Activated CD8-positive, alpha-beta memory T cell treated with anti-CD3 and anti-CD28 coated beads for 24 hours (primary cell): ENCODE measurements at regions not wholly inside any gene's neighbourhood (a gene's known extent, or its start where the extent isn't known, plus 50 kb on each side); places are given as distances from the start of the nearest gene placed in this dataset.

ENCODE experiments used
- DNase-seq: peaks from one replicate; pipeline ENCODE4 v3.0.0-alpha.2; 2020

DNA sequence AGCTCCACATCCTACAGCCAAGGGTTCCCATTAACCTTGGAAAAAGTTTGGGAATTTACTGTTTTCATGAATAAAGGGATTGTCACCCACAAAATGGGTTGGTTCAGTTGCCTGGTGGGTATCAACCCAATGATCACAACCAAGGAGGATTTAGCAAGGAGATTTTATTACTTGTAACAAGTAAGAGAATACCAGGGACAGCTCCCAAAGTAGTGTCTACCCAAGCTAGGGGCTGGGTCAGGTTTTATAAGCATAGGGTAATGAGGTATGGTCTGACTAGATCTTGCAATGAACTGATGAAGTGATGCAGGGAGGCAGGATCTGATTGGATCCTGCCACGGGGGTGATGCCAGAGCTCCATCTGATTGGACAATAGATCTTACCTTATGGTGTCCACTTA, 681.8 kb downstream of the SLC4A3 start:
- no peak for DNase-seq

GRCh38 chr2:220310451-220310861, 683.0 kb downstream of the SLC4A3 start:
- DNase-seq, result no peak

DNA sequence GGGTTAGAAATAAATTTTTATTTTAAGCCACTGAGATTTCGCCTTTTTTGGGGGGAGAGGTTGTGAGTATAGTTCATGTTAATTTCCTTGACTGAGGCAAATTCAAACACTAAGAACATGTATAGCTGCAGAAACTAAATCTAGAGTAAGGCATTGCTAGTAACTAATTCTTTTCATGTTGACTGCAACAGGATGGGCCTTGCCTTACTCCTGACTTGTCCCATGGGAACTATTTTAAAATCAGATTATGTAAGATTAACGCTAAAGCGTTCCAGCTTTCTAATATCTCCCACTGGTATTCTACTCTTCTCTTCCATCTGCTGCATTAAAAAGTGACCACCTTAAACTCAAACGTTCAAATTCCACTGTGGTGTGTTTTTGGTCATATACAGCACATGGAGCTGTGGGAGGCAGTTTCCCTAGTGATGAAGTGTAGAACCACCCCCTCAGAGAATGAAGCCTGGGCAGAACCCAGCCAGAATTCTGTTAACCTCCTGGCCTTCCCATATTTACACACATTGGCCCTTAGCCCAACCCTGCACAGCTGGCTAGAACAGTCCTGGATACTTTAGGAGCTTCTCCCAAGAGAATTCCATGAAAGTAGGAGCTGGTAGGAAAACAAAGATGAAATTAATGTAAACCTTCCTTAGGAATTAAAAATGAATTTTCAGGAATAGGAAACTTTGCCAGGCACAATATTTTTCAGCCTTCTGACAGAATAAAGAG, 687.8 kb downstream of the SLC4A3 start:
- no peak for DNase-seq

GRCh38 chr2:220318037-220318436, 690.6 kb downstream of the SLC4A3 start:
- DNase-seq, result no peak

DNA sequence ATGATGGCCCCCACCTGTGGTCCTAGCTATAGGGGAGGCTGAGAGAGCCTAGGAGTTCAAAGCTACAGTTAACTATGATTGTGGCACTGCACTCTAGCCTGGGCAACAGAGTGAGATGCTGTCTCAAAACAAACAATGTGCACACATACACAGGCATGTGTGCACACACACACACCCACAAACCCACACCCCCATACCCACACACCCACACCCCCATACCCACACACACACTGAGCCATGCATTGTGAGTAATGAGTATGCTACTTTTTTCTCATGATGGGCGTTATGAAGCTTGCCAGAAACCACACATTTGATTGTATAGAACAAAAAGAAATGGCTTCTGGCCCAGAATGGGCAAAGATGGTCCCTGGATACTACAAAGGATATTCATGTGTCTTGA, 691.1 kb downstream of the SLC4A3 start:
- DNase-seq, result no peak

- DNase-seq, result no peak
These were observed 692.9 kb downstream of the SLC4A3 start for GRCh38 chr2:220320326-220320725.

- DNase-seq, result no peak
These were observed 705.5 kb downstream of the SLC4A3 start for GRCh38 chr2:220332886-220333285.

DNA sequence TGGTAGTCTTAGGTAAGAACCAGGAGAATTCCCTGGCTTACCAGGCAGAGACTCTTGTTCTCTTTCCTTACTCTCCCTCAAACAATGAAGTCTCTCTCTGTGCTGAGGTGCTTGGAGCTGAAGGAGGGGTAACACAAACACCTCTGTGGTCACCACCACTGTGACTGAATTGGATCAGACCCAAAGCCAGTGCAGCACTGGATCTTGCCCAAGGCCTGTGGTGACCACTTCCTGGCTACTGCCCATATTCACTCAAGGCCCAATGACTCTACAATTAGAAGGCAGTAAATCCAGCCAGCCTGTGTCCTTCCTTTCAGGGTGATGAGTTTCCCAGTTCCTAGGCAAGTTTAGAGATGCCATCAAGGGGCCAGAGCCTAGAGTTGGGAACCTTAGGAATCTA, 706.8 kb downstream of the SLC4A3 start:
- DNase-seq, result no peak

GRCh38 chr2:220334871-220335590, 707.6 kb downstream of the SLC4A3 start:
- DNase-seq, result no peak

- no peak for DNase-seq
These were observed 708.1 kb downstream of the SLC4A3 start for GRCh38 chr2:220335591-220335915.

- DNase-seq, result no peak
These were observed 709.3 kb downstream of the SLC4A3 start for GRCh38 chr2:220336771-220337170.

DNA sequence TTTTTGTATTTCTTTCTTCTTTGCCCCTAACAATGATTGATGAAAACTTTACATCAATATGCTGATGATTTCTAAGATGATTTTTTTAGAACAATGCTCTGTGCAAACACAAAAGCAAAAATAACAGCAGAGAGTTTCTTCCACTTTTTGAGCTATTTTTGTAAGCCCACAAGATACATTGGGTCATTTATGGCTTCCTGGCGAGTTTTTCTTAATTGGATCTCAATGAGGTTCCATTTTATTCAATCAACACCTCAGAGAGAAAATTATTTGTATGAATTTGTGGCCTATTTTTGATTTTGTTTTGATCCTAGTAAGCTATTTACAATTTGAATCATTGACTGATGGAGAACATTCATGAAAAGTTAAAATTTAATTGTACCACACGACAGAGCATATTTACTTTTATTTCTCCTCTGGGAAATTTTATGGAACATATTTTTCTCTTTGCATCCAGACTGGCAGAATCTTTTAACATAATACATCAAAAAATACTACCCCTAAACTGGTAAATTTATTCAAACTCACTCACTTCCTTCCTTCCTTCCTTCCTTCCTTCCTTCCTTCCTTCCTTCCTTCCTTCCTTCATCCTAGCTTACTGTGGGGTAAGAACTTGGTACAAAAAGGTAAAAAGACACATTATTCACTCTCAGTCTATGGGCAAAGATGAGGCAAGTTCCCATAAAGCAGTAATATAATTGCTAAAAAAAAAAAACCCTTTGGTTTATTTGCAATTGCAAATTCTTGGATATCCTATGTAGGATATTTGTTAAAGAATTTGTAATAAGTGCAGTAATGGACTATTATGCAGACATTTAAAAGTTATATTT, 710.4 kb downstream of the SLC4A3 start:
- no peak for DNase-seq

DNA sequence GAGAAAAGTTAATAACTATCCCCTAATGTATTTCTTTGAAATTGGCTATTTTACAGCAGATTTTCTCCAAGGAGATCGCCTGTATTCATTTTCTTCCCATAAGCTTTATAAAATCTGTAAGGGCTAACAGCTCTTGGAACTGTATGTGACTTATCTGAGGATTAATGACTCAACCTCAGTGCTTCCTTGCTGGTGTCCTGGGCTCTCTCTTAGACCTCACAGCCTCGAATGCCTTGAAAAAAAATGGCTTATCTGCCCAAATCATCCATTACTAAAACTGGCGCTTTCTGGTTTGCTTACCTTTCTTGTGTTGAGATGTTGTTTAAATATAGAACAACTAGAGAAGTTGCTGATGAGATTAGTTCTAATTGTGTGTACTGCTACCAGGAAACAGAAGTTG, 713.6 kb downstream of the SLC4A3 start:
- no peak for DNase-seq

GRCh38 chr2:220346919-220347318, 719.5 kb downstream of the SLC4A3 start:
- no peak for DNase-seq

DNA sequence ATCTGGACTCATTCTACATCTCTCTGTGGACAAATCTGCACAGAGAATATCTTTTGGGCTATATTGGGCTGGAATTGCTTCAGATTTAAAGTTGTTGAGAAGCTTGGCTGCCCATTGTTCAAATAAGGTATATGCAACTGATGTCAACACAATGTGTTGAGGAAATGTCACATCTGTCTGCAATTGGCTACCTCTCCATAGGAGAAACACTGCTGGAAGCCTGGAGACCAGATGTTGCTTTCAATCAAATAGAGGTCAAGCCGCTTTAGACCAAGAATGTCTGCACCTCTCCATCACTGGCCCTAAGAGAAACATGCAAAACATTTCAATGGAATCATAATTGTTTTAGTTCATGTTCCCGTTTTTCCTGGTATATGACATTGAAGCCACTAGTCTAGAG, 720.2 kb downstream of the SLC4A3 start:
- DNase-seq, result no peak

- no peak for DNase-seq
These were observed 720.8 kb downstream of the SLC4A3 start for GRCh38 chr2:220348206-220348605.

GRCh38 chr2:220353897-220354296, 726.5 kb downstream of the SLC4A3 start:
- DNase-seq, result no peak

DNA sequence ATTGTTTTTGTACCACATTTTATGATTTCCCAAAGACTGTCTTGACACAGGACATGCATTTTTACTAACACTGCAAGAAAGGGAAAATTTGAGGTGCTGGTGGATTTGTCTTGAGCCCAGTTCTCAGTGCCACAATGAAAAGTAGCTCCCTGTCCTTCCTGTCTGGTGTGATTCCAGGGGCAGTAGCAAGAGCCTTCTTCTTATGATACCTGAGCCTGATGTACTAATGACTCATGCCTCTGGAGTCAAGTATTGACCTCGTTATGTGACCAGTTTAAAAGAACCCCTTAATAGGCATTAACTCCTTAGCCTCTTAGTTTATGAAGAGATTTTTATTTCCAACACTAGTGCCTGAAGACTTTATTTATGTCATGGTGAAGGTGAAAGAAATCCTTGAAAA, 728.6 kb downstream of the SLC4A3 start:
- DNase-seq, result no peak

- DNase-seq, result no peak
These were observed 737.6 kb downstream of the SLC4A3 start for GRCh38 chr2:220365023-220365422.

GRCh38 chr2:220366765-220367164, 739.3 kb downstream of the SLC4A3 start:
- no peak for DNase-seq

DNA sequence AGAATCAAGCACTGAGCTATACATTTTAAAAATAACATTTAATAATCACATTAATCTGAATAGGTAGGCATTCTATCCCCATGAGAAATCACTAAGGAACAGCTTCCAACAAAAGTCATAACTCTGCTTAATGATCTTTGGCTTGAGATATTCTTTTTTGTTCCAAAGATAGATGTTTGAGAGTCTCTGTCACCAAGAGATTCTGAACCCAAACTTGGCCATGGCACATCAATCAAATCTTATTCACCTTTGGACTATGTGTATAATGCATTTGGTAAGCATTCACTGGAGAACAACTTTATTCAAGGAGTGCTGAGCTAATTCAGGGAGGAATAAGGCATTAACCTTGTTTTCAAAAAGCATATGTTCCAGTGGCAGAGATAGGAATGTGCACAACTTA, 743.3 kb downstream of the SLC4A3 start:
- no peak for DNase-seq

GRCh38 chr2:220371211-220371610, 743.8 kb downstream of the SLC4A3 start:
- DNase-seq, result no peak

DNA sequence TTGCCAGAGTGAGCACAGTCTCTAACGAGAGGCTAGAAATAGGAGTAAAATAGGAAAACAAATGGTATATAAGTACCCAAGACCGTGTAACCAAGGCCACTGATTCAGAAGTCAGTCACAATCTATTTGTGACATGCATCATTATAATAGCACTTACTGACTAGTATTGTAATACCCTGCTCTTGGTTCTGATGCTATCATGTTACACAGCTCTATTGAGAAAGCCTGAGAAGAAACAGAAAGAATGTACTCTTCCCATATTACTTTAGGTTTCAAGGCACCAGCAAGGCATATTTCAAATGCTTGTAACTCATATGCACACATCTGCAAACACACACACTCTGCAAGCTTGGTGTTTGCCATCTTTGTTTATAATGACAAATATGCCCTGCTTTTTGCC, 746.4 kb downstream of the SLC4A3 start:
- no peak for DNase-seq

DNA sequence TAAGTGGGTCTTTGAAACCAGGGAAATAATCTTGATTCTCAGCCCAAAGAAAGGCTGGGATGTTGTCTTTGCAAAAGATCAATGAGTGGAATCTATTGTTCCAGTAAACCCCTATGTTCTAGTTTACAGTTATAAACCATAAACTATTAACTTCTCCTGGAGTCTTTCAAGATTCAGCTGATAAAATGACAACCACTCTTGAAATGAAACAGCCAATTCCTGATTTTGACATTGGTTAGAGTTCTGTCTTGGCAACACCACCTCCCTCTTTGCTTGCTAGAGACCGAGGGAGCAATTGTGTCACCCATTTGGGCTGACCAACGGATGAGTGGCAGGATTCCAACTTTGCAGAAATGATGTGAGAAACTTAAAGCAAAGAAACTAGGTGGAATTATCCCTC, 746.9 kb downstream of the SLC4A3 start:
- DNase-seq, result no peak
